Osteoblast (primary cell): ENCODE measurements at regions not wholly inside any gene's neighbourhood (a gene's known extent, or its start where the extent isn't known, plus 50 kb on each side); places are given as distances from the start of the nearest gene placed in this dataset.

Source experiments
- DNase-seq: peaks from one replicate; pipeline ENCODE4 v3.0.0; 2011; ENCODE audit warnings: low spot score, mixed read lengths; ENCODE audit not compliant: insufficient read length; ENCODE audit errors: missing footprints
- H2AFZ ChIP-seq: 2 replicates; pipeline ENCODE4 v1.6.0; 2011; ENCODE audit warnings: mild to moderate bottlenecking, low read length
- H3K27ac ChIP-seq: 2 replicates; pipeline ENCODE4 v1.5.1; 2011; ENCODE audit warnings: mild to moderate bottlenecking, low read depth, low read length, moderate library complexity
- H3K27me3 ChIP-seq: 2 replicates; pipeline ENCODE4 v1.6.0; 2012; ENCODE audit warnings: mild to moderate bottlenecking, control low read depth, inconsistent platforms, low read length, moderate library complexity; ENCODE audit not compliant: insufficient read depth
- H3K36me3 ChIP-seq: 2 replicates; pipeline ENCODE4 v1.5.1; 2011; ENCODE audit warnings: mild to moderate bottlenecking, low read length, control low read depth, moderate library complexity; ENCODE audit not compliant: insufficient read depth
- H3K4me1 ChIP-seq: 2 replicates; pipeline ENCODE4 v1.5.1; 2011; ENCODE audit warnings: mild to moderate bottlenecking, low read length, control low read depth, moderate library complexity; ENCODE audit not compliant: insufficient read depth
- H3K4me2 ChIP-seq: 2 replicates; pipeline ENCODE4 v1.6.0; 2011; ENCODE audit warnings: mild to moderate bottlenecking, low read length; ENCODE audit not compliant: insufficient read depth
- H3K4me3 ChIP-seq: fragments of 200-600 bp; sonication (generic); 3 replicates; pipeline ENCODE4 v1.5.1; 2012; ENCODE audit warnings: mild to moderate bottlenecking, low read length, inconsistent platforms; ENCODE audit not compliant: insufficient read depth
- H3K79me2 ChIP-seq: 2 replicates; pipeline ENCODE4 v1.6.0; 2012; ENCODE audit warnings: mild to moderate bottlenecking, low read length, control low read depth, inconsistent platforms; ENCODE audit not compliant: insufficient read depth
- H3K9me3 ChIP-seq: 2 replicates; pipeline ENCODE4 v1.5.1; 2011; ENCODE audit warnings: low read depth, low read length, control low read depth
- H4K20me1 ChIP-seq: 2 replicates; pipeline ENCODE4 v1.6.0; 2012; ENCODE audit warnings: mild to moderate bottlenecking, low read length, control low read depth; ENCODE audit not compliant: insufficient read depth
- CTCF ChIP-seq: IDR thresholded peaks from 2 replicates; pipeline ENCODE4 v1.5.1; 2011; ENCODE audit warnings: mild to moderate bottlenecking, low read depth, low read length, moderate library complexity; ENCODE audit errors: extremely low read depth

DNA sequence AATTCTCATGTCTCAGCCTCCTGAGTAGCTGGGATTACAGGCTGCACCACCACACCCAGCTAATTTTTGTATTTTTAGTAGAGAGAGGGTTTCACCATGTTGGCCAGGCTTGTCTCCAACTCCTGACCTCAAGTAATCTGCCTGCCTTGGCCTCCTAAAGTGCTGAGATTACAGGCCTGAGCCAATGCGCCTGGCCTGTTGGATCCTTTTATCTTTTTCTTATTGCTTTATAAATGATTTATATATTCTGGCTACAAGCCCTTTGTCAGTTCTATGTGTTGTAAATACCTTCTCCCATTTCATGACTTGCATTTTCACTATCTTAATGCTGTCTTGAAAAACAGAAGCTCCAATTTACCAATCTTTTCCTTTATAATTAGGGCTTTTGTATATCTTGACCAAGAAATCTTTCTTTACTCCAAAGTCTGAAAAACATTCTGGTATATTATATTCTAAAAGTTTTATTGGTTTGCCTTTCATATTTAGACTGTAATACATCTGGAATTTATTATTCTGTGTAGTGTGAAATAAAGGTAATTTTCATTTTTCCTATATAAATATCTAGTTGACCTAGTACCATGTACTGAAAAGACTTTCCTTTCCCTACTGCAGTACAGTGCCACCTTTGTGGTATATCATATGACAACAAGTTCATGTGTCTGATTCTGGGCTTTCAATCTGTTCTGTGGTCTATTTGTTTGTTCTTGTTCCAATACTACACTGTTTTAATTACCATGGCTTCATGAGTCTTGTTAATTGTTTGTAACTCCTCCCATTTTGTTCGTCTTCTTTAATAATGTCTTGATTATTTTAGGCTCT is 52.9 kb upstream of the RNU6-1 start:
- H3K4me3 ChIP-seq, result no peak overlapping the region
- no peak overlapping the region for H2AFZ ChIP-seq
- no peaks in the 10 kb centered on the region for H4K20me1 ChIP-seq
- no peak overlapping the region for H3K27ac ChIP-seq
- no peak for TF ChIP-seq CTCF
- H3K27me3 ChIP-seq, result peaks cover 12% of the 10 kb centered on the region
- no peaks in the 10 kb centered on the region for H3K79me2 ChIP-seq
- DNase-seq, result no peak
- no peaks in the 10 kb centered on the region for H3K4me1 ChIP-seq
- no peaks in the 10 kb centered on the region for H3K36me3 ChIP-seq
- H3K9me3 ChIP-seq, result no peaks in the 10 kb centered on the region
- no peak overlapping the region for H3K4me2 ChIP-seq

DNA sequence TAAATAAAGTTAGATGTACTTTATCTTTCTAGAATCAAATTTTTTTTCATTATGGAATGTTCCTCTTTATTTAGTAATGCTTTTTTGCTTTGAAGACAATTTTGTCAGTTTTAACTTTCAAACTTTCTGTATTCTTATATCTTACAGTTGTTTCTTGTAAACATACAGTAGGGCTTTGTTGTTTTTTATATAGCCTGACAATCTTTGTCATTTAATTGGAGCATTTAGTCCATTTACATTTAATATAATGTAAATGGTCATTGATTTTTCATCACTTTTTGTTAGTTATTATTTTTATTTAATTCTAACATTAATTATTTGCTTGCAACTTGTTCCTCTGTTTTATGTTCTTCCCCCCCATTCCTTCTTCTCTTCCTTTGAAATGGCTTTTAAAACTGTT is 55.4 kb upstream of the RNU6-1 start:
- no peaks in the 10 kb centered on the region for H3K36me3 ChIP-seq
- H3K27me3 ChIP-seq, result peaks cover 4% of the 10 kb centered on the region
- no peak overlapping the region for H3K4me2 ChIP-seq
- H3K9me3 ChIP-seq, result no peaks in the 10 kb centered on the region
- no peak overlapping the region for H3K27ac ChIP-seq
- H3K79me2 ChIP-seq, result no peaks in the 10 kb centered on the region
- no peak for DNase-seq
- H4K20me1 ChIP-seq, result no peaks in the 10 kb centered on the region
- H3K4me1 ChIP-seq, result no peaks in the 10 kb centered on the region
- H3K4me3 ChIP-seq, result no peak overlapping the region
- TF ChIP-seq CTCF, result no peak
- no peak overlapping the region for H2AFZ ChIP-seq

DNA sequence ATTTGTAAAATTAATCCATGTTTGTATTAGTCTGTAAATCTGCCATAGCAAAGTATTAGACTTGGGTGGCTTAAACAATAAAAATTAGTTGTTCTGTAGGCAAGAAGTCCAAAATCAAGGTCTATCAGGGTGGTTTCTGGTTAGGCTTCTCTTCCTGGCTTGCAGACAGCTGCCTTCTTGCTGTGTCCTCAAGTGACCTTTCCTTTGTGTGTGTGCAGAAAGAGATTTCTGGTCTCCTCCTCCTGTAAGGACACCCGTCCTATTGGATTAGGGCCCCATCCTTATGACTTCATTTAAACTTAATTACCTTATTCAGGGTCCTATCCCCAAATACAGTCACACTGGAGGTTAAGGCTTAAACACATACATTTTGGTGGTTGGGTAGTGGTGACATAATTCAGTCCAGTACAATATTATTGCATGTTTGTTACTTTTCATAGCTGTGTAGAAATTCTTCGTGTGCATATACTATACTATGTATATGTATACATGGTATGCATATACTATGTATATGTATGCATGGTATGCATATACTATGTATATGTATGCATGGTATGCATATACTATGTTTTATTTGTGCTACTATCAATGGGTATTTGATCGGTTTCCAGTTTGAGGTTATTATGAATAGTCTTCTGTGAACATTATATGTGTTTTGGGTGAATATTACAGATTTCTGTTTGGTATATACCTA is 57.9 kb upstream of the RNU6-1 start:
- Histone ChIP-seq H3K79me2 (no peaks in the 10 kb centered on the region), H3K27me3 (no peaks in the 10 kb centered on the region), H3K4me3 (no peak overlapping the region), H4K20me1 (no peaks in the 10 kb centered on the region), H3K4me2 (no peak overlapping the region), H2AFZ (no peak overlapping the region), H3K27ac (no peak overlapping the region), H3K36me3 (no peaks in the 10 kb centered on the region), H3K9me3 (no peaks in the 10 kb centered on the region), H3K4me1 (no peaks in the 10 kb centered on the region)
- TF ChIP-seq CTCF, result no peak
- no peak for DNase-seq

- no peak for TF ChIP-seq CTCF
- Histone ChIP-seq H2AFZ (no peak overlapping the region), H4K20me1 (no peaks in the 10 kb centered on the region), H3K27ac (no peak overlapping the region), H3K27me3 (no peaks in the 10 kb centered on the region), H3K4me3 (no peak overlapping the region), H3K4me2 (no peak overlapping the region), H3K36me3 (no peaks in the 10 kb centered on the region), H3K9me3 (no peaks in the 10 kb centered on the region), H3K4me1 (no peaks in the 10 kb centered on the region), H3K79me2 (no peaks in the 10 kb centered on the region)
- DNase-seq, result no peak
Observed at GRCh38 chr15:67899596-67900283, 59.9 kb upstream of the RNU6-1 start.
